HCT116 (cell line): ENCODE measurements at regions not wholly inside any gene's neighbourhood (a gene's known extent, or its start where the extent isn't known, plus 50 kb on each side); places are given as distances from the start of the nearest gene placed in this dataset.

Source experiments
- ATAC-seq: fragments of 200-7000 bp; cut with Tn5 transposase; 2 replicates; pipeline ENCODE4 v1.9.1; 2020; ENCODE audit warnings: mild to moderate bottlenecking, moderate library complexity
- BruUV-seq: library from RNA; stranded (reverse); fragments of 400-500 nt; replicated peaks from 2 replicates; lab custom pipeline; 2021; lab: Mats Ljungman, UMichigan
- CTCF ChIA-PET: fragments of 300-600 bp; sonication (Branson Sonifier 250); formaldehyde crosslinking; loops from one replicate; lab custom pipeline; 2021; ENCODE audit warnings: antibody characterized with exemption; lab: Charles Lee
- POLR2A ChIA-PET: fragments of 300-600, 350-600 bp; sonication (Branson Sonifier 250); formaldehyde crosslinking; loops from one replicate; lab custom pipeline; 2021; ENCODE audit warnings: antibody characterized with exemption; lab: Charles Lee
- RAD21 ChIA-PET, 2 experiments: fragments of 300-600 bp; sonication (Branson Sonifier 250); formaldehyde crosslinking; loops; one replicate each; lab custom pipeline; 2023; ENCODE audit warnings: low total read pairs in 2 of 2; ENCODE audit not compliant: uncharacterized antibody in 2 of 2, unreplicated experiment in 2 of 2, low non-redundant PET in 1 of 2; lab: Charles Lee
- DNase-seq: peaks from one replicate; pipeline ENCODE4 v3.0.0-alpha.2; 2010; ENCODE audit warnings: low read depth, low spot score
- H2AFZ ChIP-seq: fragments of 200-600 bp; shearing (Covaris generic), sonication (generic); 2 replicates; pipeline ENCODE4 v1.6.1; 2017; ENCODE audit warnings: low read depth, mixed run types, mixed read lengths, antibody characterized with exemption, low read length; ENCODE audit not compliant: poor library complexity, severe bottlenecking
- H3K27ac ChIP-seq: 2 replicates; pipeline ENCODE4 v1.5.1; 2012; ENCODE audit warnings: low read depth, low read length
- H3K27me3 ChIP-seq: fragments of 200-600 bp; sonication (generic); 2 replicates; pipeline ENCODE4 v1.6.1; 2016; ENCODE audit warnings: mixed run types, low read length, mixed read lengths; ENCODE audit not compliant: insufficient read depth
- H3K36me3 ChIP-seq, 2 experiments: fragments of 200-500 bp in 1 of 2; fragments of 200-600 bp in 1 of 2; sonication (Bioruptor generic) in 1 of 2; sonication (generic) in 1 of 2; 2 replicates each; pipeline versions ENCODE4 v1.5.1 to v1.6.1; 2014 to 2016; ENCODE audit warnings: low read length in 2 of 2, inconsistent platforms in 1 of 2, mixed read lengths in 1 of 2, mixed run types in 1 of 2; ENCODE audit not compliant: insufficient read depth in 2 of 2, control insufficient read depth in 1 of 2
- H3K4me1 ChIP-seq, 2 experiments: fragments of 200-600 bp in 1 of 2; sonication (generic) in 1 of 2; 2 replicates each; pipeline versions ENCODE4 v1.5.1 to v1.6.1; 2012 to 2017; ENCODE audit warnings: low read length in 2 of 2, inconsistent platforms in 1 of 2, mild to moderate bottlenecking in 1 of 2, mixed read lengths in 1 of 2, mixed run types in 1 of 2, moderate library complexity in 1 of 2; ENCODE audit not compliant: insufficient read depth in 2 of 2, control insufficient read depth in 1 of 2
- H3K4me2 ChIP-seq: fragments of 200-600 bp; sonication (generic); 2 replicates; pipeline ENCODE4 v1.6.1; 2017; ENCODE audit warnings: mixed run types, low read length, mixed read lengths
- H3K4me3 ChIP-seq, 2 experiments: fragments of 200-600 bp in 1 of 2; sonication (generic) in 1 of 2; replicated peaks in 1 of 2; 2 replicates each; pipeline ENCODE4 v1.5.1; 2011 to 2016; ENCODE audit warnings: low read length in 2 of 2, control low read depth in 1 of 2, low read depth in 1 of 2, mild to moderate bottlenecking in 1 of 2, mixed read lengths in 1 of 2, mixed run types in 1 of 2
- H3K79me2 ChIP-seq: fragments of 200-600 bp; sonication (generic); 2 replicates; pipeline ENCODE4 v1.6.1; 2017; ENCODE audit warnings: mild to moderate bottlenecking, mixed run types, low read length, moderate library complexity, mixed read lengths; ENCODE audit not compliant: insufficient read depth
- H3K9ac ChIP-seq: fragments of 200-600 bp; sonication (generic); 2 replicates; pipeline ENCODE4 v1.6.1; 2016; ENCODE audit warnings: low read length, mixed read lengths
- H3K9me2 ChIP-seq: fragments of 200-600 bp; sonication (generic), shearing (Covaris generic); 2 replicates; pipeline ENCODE4 v1.6.1; 2017; ENCODE audit warnings: mixed run types, mild to moderate bottlenecking, moderate library complexity; ENCODE audit not compliant: insufficient read depth
- H3K9me3 ChIP-seq, 2 experiments: fragments of 200-500 bp in 1 of 2; fragments of 200-600 bp in 1 of 2; sonication (Bioruptor generic) in 1 of 2; sonication (generic) in 1 of 2; 2 replicates each; pipeline ENCODE4 v1.6.1; 2014 to 2017; ENCODE audit warnings: low read length in 2 of 2, mixed read lengths in 2 of 2, inconsistent platforms in 1 of 2, low read depth in 1 of 2, mild to moderate bottlenecking in 1 of 2, mixed run types in 1 of 2, moderate library complexity in 1 of 2; ENCODE audit not compliant: control insufficient read depth in 1 of 2, insufficient read depth in 1 of 2
- H4K20me1 ChIP-seq: fragments of 200-600 bp; sonication (generic), shearing (Covaris generic); 2 replicates; pipeline ENCODE4 v1.6.1; 2017; ENCODE audit warnings: mixed run types, mild to moderate bottlenecking, moderate library complexity; ENCODE audit not compliant: insufficient read depth
- CBX3 ChIP-seq: IDR thresholded peaks from 2 replicates; pipeline ENCODE4 v1.6.1; 2012; ENCODE audit warnings: low read depth
- EZH2 ChIP-seq: fragments of 200-600 bp; sonication (generic); IDR thresholded peaks from 2 replicates; pipeline ENCODE4 v1.6.1; 2017; ENCODE audit warnings: antibody characterized with exemption, mixed run types
- POLR2A ChIP-seq: IDR thresholded peaks from 2 replicates; pipeline ENCODE4 v1.7.0; 2011; ENCODE audit warnings: borderline replicate concordance; ENCODE audit not compliant: insufficient read depth, insufficient read length; ENCODE audit errors: extremely low read depth
- SIN3A ChIP-seq: IDR thresholded peaks from 2 replicates; pipeline ENCODE4 v1.6.1; 2012; ENCODE audit warnings: low read depth
- SP1 ChIP-seq: IDR thresholded peaks from 2 replicates; pipeline ENCODE4 v1.6.1; 2012; ENCODE audit warnings: low read depth
- SRF ChIP-seq: IDR thresholded peaks from 2 replicates; pipeline ENCODE4 v1.6.1; 2012; ENCODE audit warnings: low read depth
- ZNF274 ChIP-seq: fragments of 200-500 bp; sonication (Bioruptor generic); IDR thresholded peaks from 2 replicates; pipeline ENCODE4 v1.6.1; 2014; ENCODE audit warnings: mild to moderate bottlenecking, low read depth, low read length, inconsistent platforms
- intact Hi-C: fragments of 100-400 bp; cut with micrococcal nuclease; formaldehyde crosslinking; loops from 2 replicates; pipeline ENCODE4 v1.10.0; 2022
- TF ChIP-seq, protein P1 (sequence below): IDR thresholded peaks from 2 replicates; pipeline ENCODE4 v1.6.1; 2012

DNA sequence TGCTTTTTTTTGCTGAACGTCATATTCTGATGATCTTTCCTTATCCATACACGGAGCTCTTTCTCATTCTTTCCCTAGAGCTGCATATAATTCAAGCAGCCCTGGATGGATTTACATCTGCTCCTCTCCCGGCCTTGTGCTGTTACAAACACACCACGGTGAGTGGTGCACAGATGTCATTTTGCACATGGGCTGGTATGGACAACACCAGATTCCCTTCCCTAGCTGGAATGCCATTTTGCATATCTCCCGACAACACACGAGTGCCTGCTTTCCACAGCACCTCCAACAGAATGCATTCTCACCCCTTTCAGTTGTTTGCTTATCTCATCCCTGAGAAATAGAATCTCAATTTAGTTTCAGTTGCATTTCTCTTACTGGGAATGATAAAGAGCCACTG is 69.5 kb upstream of the AFDN start:
- no peaks in the 10 kb centered on the region for H3K9me2 ChIP-seq
- no peak overlapping the region for H3K4me3 ChIP-seq
- intact Hi-C loops: no loop called here
- BruUV-seq: no TSS peak
- ATAC-seq: no peak
- H3K36me3 ChIP-seq: no peaks in the 10 kb centered on the region
- H3K79me2 ChIP-seq: no peaks in the 10 kb centered on the region
- no peak overlapping the region for H2AFZ ChIP-seq
- H3K27ac ChIP-seq: no peak overlapping the region
- TF ChIP-seq POLR2A (no peak), CBX3 (no peak), ZNF274 (no peak), SRF (no peak)
- TF ChIP-seq, protein P1, sequence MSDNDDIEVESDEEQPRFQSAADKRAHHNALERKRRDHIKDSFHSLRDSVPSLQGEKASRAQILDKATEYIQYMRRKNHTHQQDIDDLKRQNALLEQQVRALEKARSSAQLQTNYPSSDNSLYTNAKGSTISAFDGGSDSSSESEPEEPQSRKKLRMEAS: no peak
- TF ChIP-seq, all 23 proteins: peak for 0
- no peaks in the 10 kb centered on the region for H3K27me3 ChIP-seq
- no peaks in the 10 kb centered on the region for H3K9me3 ChIP-seq
- POLR2A ChIA-PET: no interaction called here
- H4K20me1 ChIP-seq: no peaks in the 10 kb centered on the region
- CTCF ChIA-PET: no interaction called here
- H3K4me1 ChIP-seq: no peaks in the 10 kb centered on the region
- no peak for DNase-seq
- H3K9ac ChIP-seq: no peak overlapping the region
- no peak overlapping the region for H3K4me2 ChIP-seq
- RAD21 ChIA-PET: no interaction called here

DNA sequence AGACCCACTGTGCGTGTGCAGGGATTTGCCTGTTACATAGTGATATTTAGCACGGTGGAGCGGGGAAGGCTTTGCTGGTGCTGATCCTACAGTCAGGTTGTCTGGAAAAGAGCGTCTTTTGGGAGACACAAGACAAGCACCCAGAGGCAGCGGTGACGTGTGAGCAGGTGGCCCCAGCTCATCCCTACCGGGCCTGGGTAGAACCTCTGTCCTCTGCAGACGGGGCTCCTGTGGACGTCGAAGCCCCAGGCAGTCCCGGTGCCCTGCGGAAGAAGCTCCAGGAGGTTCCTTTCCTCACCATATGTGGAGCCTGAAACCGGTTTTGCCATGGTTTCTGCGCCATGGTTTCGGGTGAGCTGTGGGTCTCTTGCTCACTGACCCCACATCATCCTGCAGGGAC is 68.9 kb upstream of the AFDN start:
- ChIA-PET CTCF (no interaction called here), RAD21 (no interaction called here), POLR2A (no interaction called here)
- Histone ChIP-seq H3K9ac (no peak overlapping the region), H3K9me2 (no peaks in the 10 kb centered on the region), H3K27ac (no peak overlapping the region), H3K4me3 (no peak overlapping the region), H2AFZ (no peak overlapping the region), H4K20me1 (no peaks in the 10 kb centered on the region), H3K4me2 (no peak overlapping the region), H3K27me3 (no peaks in the 10 kb centered on the region), H3K36me3 (no peaks in the 10 kb centered on the region), H3K79me2 (no peaks in the 10 kb centered on the region), H3K4me1 (no peaks in the 10 kb centered on the region), H3K9me3 (no peaks in the 10 kb centered on the region)
- no TSS peak for BruUV-seq
- intact Hi-C loops: no loop called here
- TF ChIP-seq SP1 (no peak), EZH2 (no peak), SIN3A (no peak), ZNF274 (no peak)
- no peak for DNase-seq
- no peak for ATAC-seq
